Skeletal muscle tissue (tissue), 3 donors: ENCODE measurements at regions not wholly inside any gene's neighbourhood (a gene's known extent, or its start where the extent isn't known, plus 50 kb on each side); places are given as distances from the start of the nearest gene placed in this dataset.

Experiments
- H3K27ac ChIP-seq: one replicate; pipeline ENCODE4 v1.7.0; 2013; ENCODE audit warnings: mild to moderate bottlenecking, low read depth, low read length, inconsistent platforms
- H3K27me3 ChIP-seq, 3 donors: one replicate each; pipeline ENCODE4 v1.7.0; 2013; ENCODE audit warnings: low read length in 3 of 3; ENCODE audit not compliant: control insufficient read depth in 3 of 3, insufficient read depth in 3 of 3
- H3K36me3 ChIP-seq, 3 donors: one replicate each; pipeline ENCODE4 v1.7.0; 2013; ENCODE audit warnings: low read length in 3 of 3; ENCODE audit not compliant: control insufficient read depth in 3 of 3, insufficient read depth in 3 of 3
- H3K4me1 ChIP-seq, 3 donors: one replicate each; pipeline ENCODE4 v1.7.0; 2013; ENCODE audit warnings: low read length in 3 of 3, mild to moderate bottlenecking in 3 of 3; ENCODE audit not compliant: control insufficient read depth in 3 of 3, insufficient read depth in 3 of 3
- H3K4me3 ChIP-seq, 3 donors: one replicate each; pipeline ENCODE4 v1.7.0; 2013; ENCODE audit warnings: low read length in 3 of 3
- H3K9ac ChIP-seq, 3 donors: one replicate each; pipeline ENCODE4 v1.7.0; 2013; ENCODE audit warnings: low read length in 3 of 3, mild to moderate bottlenecking in 3 of 3, moderate library complexity in 2 of 3, low read depth in 1 of 3
- H3K9me3 ChIP-seq, 3 donors: one replicate each; pipeline ENCODE4 v1.7.0; 2013; ENCODE audit warnings: low read length in 3 of 3; ENCODE audit not compliant: control insufficient read depth in 3 of 3
- donor health status: Osteomylitis.

- no peaks in the 10 kb centered on the region for H3K36me3 ChIP-seq
- H3K9me3 ChIP-seq, result no peaks in the 10 kb centered on the region
- no peaks in the 10 kb centered on the region for H3K4me1 ChIP-seq
- no peak overlapping the region for H3K27ac ChIP-seq
- no peak overlapping the region for H3K9ac ChIP-seq
- no peaks in the 10 kb centered on the region for H3K27me3 ChIP-seq
- H3K4me3 ChIP-seq, result no peak overlapping the region
Measured at GRCh38 chr7:113414401-113415035, 296.2 kb upstream of the SMIM30 start.

GRCh38 chr7:113412410-113412809, 294.1 kb upstream of the SMIM30 start:
- no peak overlapping the region for H3K4me3 ChIP-seq
- no peak overlapping the region for H3K9ac ChIP-seq
- no peaks in the 10 kb centered on the region for H3K9me3 ChIP-seq
- no peak overlapping the region for H3K27ac ChIP-seq
- no peaks in the 10 kb centered on the region for H3K4me1 ChIP-seq
- no peaks in the 10 kb centered on the region for H3K36me3 ChIP-seq
- H3K27me3 ChIP-seq, result no peaks in the 10 kb centered on the region

- no peaks in the 10 kb centered on the region for H3K4me1 ChIP-seq
- no peak overlapping the region for H3K4me3 ChIP-seq
- H3K27me3 ChIP-seq, result no peaks in the 10 kb centered on the region
- H3K36me3 ChIP-seq, result no peaks in the 10 kb centered on the region
- no peaks in the 10 kb centered on the region for H3K9me3 ChIP-seq
- H3K9ac ChIP-seq, result no peak overlapping the region
- H3K27ac ChIP-seq, result no peak overlapping the region
Measured at GRCh38 chr7:113410796-113411195, 292.4 kb upstream of the SMIM30 start.

GRCh38 chr7:113408999-113409398, 290.6 kb upstream of the SMIM30 start:
- Histone ChIP-seq H3K27ac (no peak overlapping the region), H3K36me3 (no peaks in the 10 kb centered on the region), H3K4me1 (no peaks in the 10 kb centered on the region), H3K9ac (no peak overlapping the region), H3K9me3 (no peaks in the 10 kb centered on the region), H3K27me3 (no peaks in the 10 kb centered on the region), H3K4me3 (no peak overlapping the region)

GRCh38 chr7:113405296-113406056, 287.1 kb upstream of the SMIM30 start:
- H3K36me3 ChIP-seq, result no peaks in the 10 kb centered on the region
- H3K9me3 ChIP-seq, result no peaks in the 10 kb centered on the region
- no peak overlapping the region for H3K4me3 ChIP-seq
- no peak overlapping the region for H3K9ac ChIP-seq
- no peaks in the 10 kb centered on the region for H3K27me3 ChIP-seq
- no peaks in the 10 kb centered on the region for H3K4me1 ChIP-seq
- no peak overlapping the region for H3K27ac ChIP-seq

- no peak overlapping the region for H3K9ac ChIP-seq
- no peaks in the 10 kb centered on the region for H3K9me3 ChIP-seq
- H3K36me3 ChIP-seq, result no peaks in the 10 kb centered on the region
- H3K27ac ChIP-seq, result no peak overlapping the region
- no peaks in the 10 kb centered on the region for H3K27me3 ChIP-seq
- no peak overlapping the region for H3K4me3 ChIP-seq
- H3K4me1 ChIP-seq, result no peaks in the 10 kb centered on the region
Measured at GRCh38 chr7:113404245-113404644, 285.9 kb upstream of the SMIM30 start.

- Histone ChIP-seq H3K9me3 (no peaks in the 10 kb centered on the region), H3K4me3 (no peak overlapping the region), H3K27me3 (no peaks in the 10 kb centered on the region), H3K9ac (no peak overlapping the region), H3K4me1 (no peaks in the 10 kb centered on the region), H3K36me3 (no peaks in the 10 kb centered on the region), H3K27ac (no peak overlapping the region)
Measured at GRCh38 chr7:113402482-113402881, 284.1 kb upstream of the SMIM30 start.

GRCh38 chr7:113402005-113402404, 283.7 kb upstream of the SMIM30 start:
- Histone ChIP-seq H3K4me1 (no peaks in the 10 kb centered on the region), H3K4me3 (no peak overlapping the region), H3K27me3 (no peaks in the 10 kb centered on the region), H3K36me3 (no peaks in the 10 kb centered on the region), H3K9ac (no peak overlapping the region), H3K9me3 (no peaks in the 10 kb centered on the region), H3K27ac (no peak overlapping the region)

- no peak overlapping the region for H3K27ac ChIP-seq
- no peaks in the 10 kb centered on the region for H3K4me1 ChIP-seq
- no peaks in the 10 kb centered on the region for H3K27me3 ChIP-seq
- no peaks in the 10 kb centered on the region for H3K36me3 ChIP-seq
- no peaks in the 10 kb centered on the region for H3K9me3 ChIP-seq
- H3K4me3 ChIP-seq, result no peak overlapping the region
- H3K9ac ChIP-seq, result no peak overlapping the region
Measured at GRCh38 chr7:113394856-113395255, 276.5 kb upstream of the SMIM30 start.

GRCh38 chr7:113392841-113393540, 274.6 kb upstream of the SMIM30 start:
- H3K27ac ChIP-seq, result no peak overlapping the region
- no peaks in the 10 kb centered on the region for H3K36me3 ChIP-seq
- H3K4me1 ChIP-seq, result no peaks in the 10 kb centered on the region
- H3K9me3 ChIP-seq, result no peaks in the 10 kb centered on the region
- no peaks in the 10 kb centered on the region for H3K27me3 ChIP-seq
- no peak overlapping the region for H3K9ac ChIP-seq
- H3K4me3 ChIP-seq, result no peak overlapping the region
